ENCODE measurements at regions not wholly inside any gene's neighbourhood (a gene's known extent, or its start where the extent isn't known, plus 50 kb on each side); places are given as distances from the start of the nearest gene placed in this dataset.
"Not testable (repeated sequence)": the region's sequence is repeated elsewhere in the genome, so short reads cannot be mapped to it uniquely, and the experiment has no call there.

GRCh38 chr17:74143318-74143717 is 60.2 kb upstream of the RPL38 start:
- H3K4me3 ChIP-seq (ENCODE audit: insufficient read depth, low read depth, low read length, poor library complexity, severe bottlenecking); H3K27me3 ChIP-seq (replicated peaks; ENCODE audit: control insufficient read depth, insufficient read depth, low read length, poor library complexity, severe bottlenecking); H3K27ac ChIP-seq (ENCODE audit: insufficient read depth, low read length, poor library complexity, severe bottlenecking); H3K36me3 ChIP-seq (ENCODE audit: control insufficient read depth, insufficient read depth, low read length); H3K4me1 ChIP-seq (ENCODE audit: control insufficient read depth, insufficient read depth, low read length, poor library complexity, severe bottlenecking); DNase-seq; H3K9me3 ChIP-seq (ENCODE audit: control insufficient read depth, low read length): not testable (repeated sequence)

- Histone ChIP-seq H3K4me3 (ENCODE audit: insufficient read depth, low read depth, low read length, poor library complexity, severe bottlenecking) (no peak overlapping the region), H3K27me3 (replicated peaks; ENCODE audit: control insufficient read depth, insufficient read depth, low read length, poor library complexity, severe bottlenecking) (no peaks in the 10 kb centered on the region), H3K27ac (ENCODE audit: insufficient read depth, low read length, poor library complexity, severe bottlenecking) (no peak overlapping the region), H3K36me3 (ENCODE audit: control insufficient read depth, insufficient read depth, low read length) (no peaks in the 10 kb centered on the region), H3K9me3 (ENCODE audit: control insufficient read depth, low read length) (peaks cover 3% of the 10 kb centered on the region), H3K4me1 (ENCODE audit: control insufficient read depth, insufficient read depth, low read length, poor library complexity, severe bottlenecking) (no peaks in the 10 kb centered on the region)
- DNase-seq = no peak
These were observed 57.7 kb upstream of the RPL38 start for GRCh38 chr17:74145756-74146155.

DNA sequence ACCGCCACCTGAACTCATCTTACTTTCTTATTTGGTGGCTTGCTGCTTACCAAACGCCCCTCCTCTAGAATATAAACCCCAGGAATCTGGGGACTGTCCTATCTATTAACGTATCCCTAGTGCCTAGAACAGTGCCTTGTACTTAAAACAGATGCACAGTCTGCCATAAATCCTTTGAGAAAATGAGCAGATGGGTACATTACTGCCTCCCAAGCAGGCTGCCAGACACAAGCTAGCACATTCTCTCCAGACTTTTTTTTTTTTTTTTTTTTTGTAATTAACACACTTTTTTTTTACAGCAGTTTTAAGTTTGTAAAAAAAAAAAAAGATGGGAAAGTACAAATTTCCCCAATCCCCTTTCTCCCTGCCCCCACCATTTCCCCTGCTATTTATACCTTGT is 57.3 kb upstream of the RPL38 start:
- H3K9me3 ChIP-seq (ENCODE audit: control insufficient read depth, low read length) = peaks cover 3% of the 10 kb centered on the region
- H3K27me3 ChIP-seq (replicated peaks; ENCODE audit: control insufficient read depth, insufficient read depth, low read length, poor library complexity, severe bottlenecking) = no peaks in the 10 kb centered on the region
- H3K27ac ChIP-seq (ENCODE audit: insufficient read depth, low read length, poor library complexity, severe bottlenecking) = no peak overlapping the region
- H3K36me3 ChIP-seq (ENCODE audit: control insufficient read depth, insufficient read depth, low read length) = no peaks in the 10 kb centered on the region
- no peaks in the 10 kb centered on the region for H3K4me1 ChIP-seq (ENCODE audit: control insufficient read depth, insufficient read depth, low read length, poor library complexity, severe bottlenecking)
- DNase-seq = no peak
- no peak overlapping the region for H3K4me3 ChIP-seq (ENCODE audit: insufficient read depth, low read depth, low read length, poor library complexity, severe bottlenecking)

DNA sequence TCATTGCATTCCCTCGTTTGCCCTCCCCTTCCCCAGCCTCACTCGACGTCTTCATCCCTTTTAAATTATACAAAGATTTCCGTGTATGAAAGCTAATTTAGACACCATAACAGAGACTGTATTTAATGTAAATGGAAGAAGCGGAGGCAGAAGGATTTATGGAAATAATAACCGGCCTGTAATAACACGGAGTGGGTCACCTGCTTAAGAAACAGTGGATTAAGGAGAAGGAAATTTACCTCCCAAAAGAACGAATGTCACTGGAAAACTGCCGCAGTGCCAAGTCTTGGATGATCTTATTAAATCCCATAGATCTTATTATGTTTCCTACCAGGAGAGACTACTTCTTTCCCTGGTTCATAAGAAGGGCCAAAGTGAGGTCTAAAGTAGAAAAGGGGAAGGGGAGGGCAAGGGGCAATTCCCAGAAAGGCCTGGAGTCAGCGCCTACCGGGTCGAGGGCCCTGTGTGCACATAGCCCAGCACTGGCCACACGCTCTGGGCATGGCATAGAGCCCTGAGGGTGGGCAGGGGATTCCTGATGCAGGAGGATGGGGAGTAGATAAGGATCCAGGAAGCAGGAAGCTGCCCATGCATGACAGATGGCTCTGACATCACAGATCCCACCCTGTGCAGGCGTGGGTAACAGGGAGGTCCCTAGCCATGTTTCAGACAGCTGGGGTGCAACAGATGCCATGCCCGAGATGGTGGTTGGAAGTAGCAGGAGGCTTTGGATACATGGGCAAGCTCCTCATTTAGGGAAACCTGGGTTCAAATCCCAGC is 56.2 kb upstream of the RPL38 start:
- Histone ChIP-seq H3K4me1 (ENCODE audit: control insufficient read depth, insufficient read depth, low read length, poor library complexity, severe bottlenecking) (no peaks in the 10 kb centered on the region), H3K4me3 (ENCODE audit: insufficient read depth, low read depth, low read length, poor library complexity, severe bottlenecking) (no peak overlapping the region), H3K9me3 (ENCODE audit: control insufficient read depth, low read length) (peaks cover 3% of the 10 kb centered on the region), H3K36me3 (ENCODE audit: control insufficient read depth, insufficient read depth, low read length) (no peaks in the 10 kb centered on the region), H3K27ac (ENCODE audit: insufficient read depth, low read length, poor library complexity, severe bottlenecking) (no peak overlapping the region), H3K27me3 (replicated peaks; ENCODE audit: control insufficient read depth, insufficient read depth, low read length, poor library complexity, severe bottlenecking) (no peaks in the 10 kb centered on the region)
- DNase-seq = no peak

- Histone ChIP-seq H3K4me3 (ENCODE audit: insufficient read depth, low read depth, low read length, poor library complexity, severe bottlenecking) (no peak overlapping the region), H3K4me1 (ENCODE audit: control insufficient read depth, insufficient read depth, low read length, poor library complexity, severe bottlenecking) (no peaks in the 10 kb centered on the region), H3K27me3 (replicated peaks; ENCODE audit: control insufficient read depth, insufficient read depth, low read length, poor library complexity, severe bottlenecking) (no peaks in the 10 kb centered on the region), H3K9me3 (ENCODE audit: control insufficient read depth, low read length) (peaks cover 3% of the 10 kb centered on the region), H3K36me3 (ENCODE audit: control insufficient read depth, insufficient read depth, low read length) (no peaks in the 10 kb centered on the region), H3K27ac (ENCODE audit: insufficient read depth, low read length, poor library complexity, severe bottlenecking) (no peak overlapping the region)
- DNase-seq = no peak
These were observed 55.5 kb upstream of the RPL38 start for GRCh38 chr17:74147966-74148365.

DNA sequence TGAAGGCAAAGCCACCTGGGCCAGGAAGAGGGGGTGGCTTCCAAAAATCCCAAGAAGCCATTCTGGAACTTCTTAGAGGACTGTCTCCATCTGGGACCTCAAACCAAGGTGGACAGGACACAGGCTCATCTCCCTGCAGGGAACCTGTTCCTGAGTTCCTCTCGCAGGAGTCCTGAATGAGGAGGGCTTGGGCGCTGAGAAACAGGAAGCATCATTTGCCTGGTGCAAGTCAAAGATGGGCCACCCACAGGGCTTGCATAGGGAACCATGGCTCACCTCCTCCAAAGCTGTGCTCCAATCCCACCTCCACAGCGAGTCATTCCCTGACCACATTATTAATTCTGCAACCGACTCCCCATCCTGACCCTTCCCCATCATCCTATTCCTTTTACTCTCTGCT is 55.0 kb upstream of the RPL38 start:
- Histone ChIP-seq H3K36me3 (ENCODE audit: control insufficient read depth, insufficient read depth, low read length) (no peaks in the 10 kb centered on the region), H3K9me3 (ENCODE audit: control insufficient read depth, low read length) (peaks cover 3% of the 10 kb centered on the region), H3K4me1 (ENCODE audit: control insufficient read depth, insufficient read depth, low read length, poor library complexity, severe bottlenecking) (no peaks in the 10 kb centered on the region), H3K27me3 (replicated peaks; ENCODE audit: control insufficient read depth, insufficient read depth, low read length, poor library complexity, severe bottlenecking) (no peaks in the 10 kb centered on the region), H3K27ac (ENCODE audit: insufficient read depth, low read length, poor library complexity, severe bottlenecking) (no peak overlapping the region), H3K4me3 (ENCODE audit: insufficient read depth, low read depth, low read length, poor library complexity, severe bottlenecking) (no peak overlapping the region)
- DNase-seq = no peak

GRCh38 chr17:74148901-74149596 is 54.4 kb upstream of the RPL38 start:
- no peak for DNase-seq
- Histone ChIP-seq H3K27ac (ENCODE audit: insufficient read depth, low read length, poor library complexity, severe bottlenecking) (no peak overlapping the region), H3K36me3 (ENCODE audit: control insufficient read depth, insufficient read depth, low read length) (no peaks in the 10 kb centered on the region), H3K4me3 (ENCODE audit: insufficient read depth, low read depth, low read length, poor library complexity, severe bottlenecking) (no peak overlapping the region), H3K27me3 (replicated peaks; ENCODE audit: control insufficient read depth, insufficient read depth, low read length, poor library complexity, severe bottlenecking) (no peaks in the 10 kb centered on the region), H3K4me1 (ENCODE audit: control insufficient read depth, insufficient read depth, low read length, poor library complexity, severe bottlenecking) (no peaks in the 10 kb centered on the region), H3K9me3 (ENCODE audit: control insufficient read depth, low read length) (no peaks in the 10 kb centered on the region)

GRCh38 chr17:74149597-74150427 is 53.7 kb upstream of the RPL38 start:
- H3K4me3 ChIP-seq (ENCODE audit: insufficient read depth, low read depth, low read length, poor library complexity, severe bottlenecking) = no peak overlapping the region
- H3K4me1 ChIP-seq (ENCODE audit: control insufficient read depth, insufficient read depth, low read length, poor library complexity, severe bottlenecking) = no peaks in the 10 kb centered on the region
- H3K27me3 ChIP-seq (replicated peaks; ENCODE audit: control insufficient read depth, insufficient read depth, low read length, poor library complexity, severe bottlenecking) = no peaks in the 10 kb centered on the region
- DNase-seq = no peak
- H3K27ac ChIP-seq (ENCODE audit: insufficient read depth, low read length, poor library complexity, severe bottlenecking) = no peak overlapping the region
- H3K36me3 ChIP-seq (ENCODE audit: control insufficient read depth, insufficient read depth, low read length) = no peaks in the 10 kb centered on the region
- no peaks in the 10 kb centered on the region for H3K9me3 ChIP-seq (ENCODE audit: control insufficient read depth, low read length)

DNA sequence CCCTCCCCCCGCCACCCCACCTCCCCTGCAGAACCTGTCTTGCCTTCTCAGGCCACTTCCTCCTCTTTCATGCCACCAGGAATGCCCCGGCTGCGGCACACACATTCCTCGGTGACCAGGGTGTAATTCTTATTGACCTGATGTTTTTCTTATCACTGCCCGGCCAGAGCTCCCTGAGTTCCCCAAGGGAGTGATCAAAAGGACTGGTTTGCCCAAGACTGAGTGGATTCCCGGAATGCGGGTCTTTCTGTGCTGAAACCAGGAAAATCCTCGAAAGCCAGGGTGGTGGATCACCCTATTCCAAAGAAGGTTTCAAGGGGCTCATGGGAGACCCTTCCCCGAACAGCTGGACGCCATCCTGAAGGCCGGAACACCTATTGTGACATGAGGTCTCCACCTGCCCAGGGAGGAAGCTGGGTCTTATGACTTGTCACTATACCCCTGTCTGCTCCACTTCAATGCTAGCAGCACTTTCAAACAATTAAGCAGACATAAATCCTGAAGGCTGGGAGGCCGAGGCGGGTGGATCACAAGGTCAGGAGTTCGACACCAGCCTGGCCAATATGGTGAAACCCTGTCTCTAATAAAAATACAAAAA is 53.0 kb upstream of the RPL38 start:
- Histone ChIP-seq H3K27me3 (replicated peaks; ENCODE audit: control insufficient read depth, insufficient read depth, low read length, poor library complexity, severe bottlenecking) (no peaks in the 10 kb centered on the region), H3K9me3 (ENCODE audit: control insufficient read depth, low read length) (no peaks in the 10 kb centered on the region), H3K27ac (ENCODE audit: insufficient read depth, low read length, poor library complexity, severe bottlenecking) (no peak overlapping the region), H3K36me3 (ENCODE audit: control insufficient read depth, insufficient read depth, low read length) (no peaks in the 10 kb centered on the region), H3K4me1 (ENCODE audit: control insufficient read depth, insufficient read depth, low read length, poor library complexity, severe bottlenecking) (no peaks in the 10 kb centered on the region), H3K4me3 (ENCODE audit: insufficient read depth, low read depth, low read length, poor library complexity, severe bottlenecking) (no peak overlapping the region)
- DNase-seq = no peak
